Astrocyte (in vitro differentiated cells and primary cell): ENCODE measurements at regions not wholly inside any gene's neighbourhood (a gene's known extent, or its start where the extent isn't known, plus 50 kb on each side); places are given as distances from the start of the nearest gene placed in this dataset.

ENCODE experiments used
- EZH2 ChIP-seq: IDR thresholded peaks from 2 replicates; pipeline ENCODE4 v1.6.1; 2012; ENCODE audit warnings: mild to moderate bottlenecking, low read length, inconsistent platforms; ENCODE audit not compliant: insufficient read depth
- TF ChIP-seq, protein P1 (sequence below): IDR thresholded peaks from 2 replicates; pipeline ENCODE4 v1.5.1; 2011; ENCODE audit warnings: low read depth, mild to moderate bottlenecking, inconsistent platforms, low read length, moderate library complexity; ENCODE audit not compliant: insufficient read depth

DNA sequence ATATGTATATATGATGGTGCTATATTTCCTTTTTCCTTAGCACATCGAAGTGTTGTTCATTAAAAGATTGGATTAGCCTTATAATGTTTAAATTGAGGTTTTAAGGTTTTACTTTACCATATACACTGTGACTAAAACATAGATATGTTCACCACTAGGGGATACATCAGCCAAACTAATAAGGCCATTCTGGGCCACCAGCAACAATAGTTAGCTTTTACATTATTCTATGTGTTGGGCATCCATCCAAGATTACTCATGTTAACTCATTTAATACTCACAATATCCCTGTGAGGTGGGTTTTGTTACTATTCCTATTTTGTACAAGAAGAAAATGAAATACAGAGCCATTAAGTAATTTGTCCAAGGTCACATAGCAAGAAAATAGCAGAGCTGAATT, 202.6 kb upstream of the AVPR1A start:
- TF ChIP-seq, protein P1, sequence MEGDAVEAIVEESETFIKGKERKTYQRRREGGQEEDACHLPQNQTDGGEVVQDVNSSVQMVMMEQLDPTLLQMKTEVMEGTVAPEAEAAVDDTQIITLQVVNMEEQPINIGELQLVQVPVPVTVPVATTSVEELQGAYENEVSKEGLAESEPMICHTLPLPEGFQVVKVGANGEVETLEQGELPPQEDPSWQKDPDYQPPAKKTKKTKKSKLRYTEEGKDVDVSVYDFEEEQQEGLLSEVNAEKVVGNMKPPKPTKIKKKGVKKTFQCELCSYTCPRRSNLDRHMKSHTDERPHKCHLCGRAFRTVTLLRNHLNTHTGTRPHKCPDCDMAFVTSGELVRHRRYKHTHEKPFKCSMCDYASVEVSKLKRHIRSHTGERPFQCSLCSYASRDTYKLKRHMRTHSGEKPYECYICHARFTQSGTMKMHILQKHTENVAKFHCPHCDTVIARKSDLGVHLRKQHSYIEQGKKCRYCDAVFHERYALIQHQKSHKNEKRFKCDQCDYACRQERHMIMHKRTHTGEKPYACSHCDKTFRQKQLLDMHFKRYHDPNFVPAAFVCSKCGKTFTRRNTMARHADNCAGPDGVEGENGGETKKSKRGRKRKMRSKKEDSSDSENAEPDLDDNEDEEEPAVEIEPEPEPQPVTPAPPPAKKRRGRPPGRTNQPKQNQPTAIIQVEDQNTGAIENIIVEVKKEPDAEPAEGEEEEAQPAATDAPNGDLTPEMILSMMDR, result peak; percentile 31
- no peak for TF ChIP-seq EZH2
